T-helper 2 cell treated with Interferon-gamma antibody and Interleukin-4, amounts not matched to agents 5 μg/mL and 100 μg/mL, for 36 hours (primary cell): ENCODE measurements at regions not wholly inside any gene's neighbourhood (a gene's known extent, or its start where the extent isn't known, plus 50 kb on each side); places are given as distances from the start of the nearest gene placed in this dataset.
"Not testable (repeated sequence)": the region's sequence is repeated elsewhere in the genome, so short reads cannot be mapped to it uniquely, and the experiment has no call there.

Experiments
- DNase-seq: peaks from one replicate; pipeline ENCODE4 v3.0.0; 2021; ENCODE audit warnings: low spot score
- H3K27ac Mint-ChIP-seq: one replicate; pipeline ENCODE4 v1.8.0; 2021; ENCODE audit warnings: mild to moderate bottlenecking, mixed read lengths
- H3K27me3 Mint-ChIP-seq: one replicate; pipeline ENCODE4 v1.8.0; 2021; ENCODE audit warnings: low read depth, mixed read lengths
- H3K36me3 Mint-ChIP-seq: one replicate; pipeline ENCODE4 v1.8.0; 2021; ENCODE audit warnings: low read depth, mixed read lengths
- H3K4me1 Mint-ChIP-seq: one replicate; pipeline ENCODE4 v1.8.0; 2021; ENCODE audit warnings: low read depth, mixed read lengths
- H3K4me3 Mint-ChIP-seq: one replicate; pipeline ENCODE4 v1.8.0; 2022; ENCODE audit warnings: mild to moderate bottlenecking, moderate library complexity, mixed read lengths
- H3K9me3 Mint-ChIP-seq: one replicate; pipeline ENCODE4 v1.8.0; 2021; ENCODE audit warnings: mixed read lengths

GRCh38 chr7:156019776-156020565, 207.7 kb upstream of the SHH start:
- Mint-ChIP-seq H3K9me3 (no peaks in the 10 kb centered on the region), H3K4me3 (no peak overlapping the region), H3K4me1 (no peaks in the 10 kb centered on the region), H3K36me3 (no peaks in the 10 kb centered on the region), H3K27ac (no peak overlapping the region), H3K27me3 (no peaks in the 10 kb centered on the region)
- no peak for DNase-seq

GRCh38 chr7:156019308-156019707, 207.0 kb upstream of the SHH start:
- H3K36me3 Mint-ChIP-seq = no peaks in the 10 kb centered on the region

GRCh38 chr7:156017916-156018700, 205.8 kb upstream of the SHH start:
- Mint-ChIP-seq H3K36me3 (no peaks in the 10 kb centered on the region), H3K4me3 (no peak overlapping the region), H3K27ac (no peak overlapping the region), H3K4me1 (peaks cover 6% of the 10 kb centered on the region), H3K27me3 (no peaks in the 10 kb centered on the region), H3K9me3 (peaks cover 6% of the 10 kb centered on the region)
- DNase-seq = no peak

More at GRCh38 chr7:156019308-156019707, 207.0 kb upstream of the SHH start:
- Mint-ChIP-seq H3K9me3 (no peaks in the 10 kb centered on the region), H3K4me1 (peaks cover 2% of the 10 kb centered on the region), H3K27ac (no peak overlapping the region), H3K27me3 (no peaks in the 10 kb centered on the region), H3K4me3 (no peak overlapping the region)
- no peak for DNase-seq

GRCh38 chr7:156017431-156017830, 205.2 kb upstream of the SHH start:
- no peak overlapping the region for H3K27ac Mint-ChIP-seq
- DNase-seq = no peak
- peaks cover 6% of the 10 kb centered on the region for H3K4me1 Mint-ChIP-seq
- no peaks in the 10 kb centered on the region for H3K36me3 Mint-ChIP-seq
- H3K9me3 Mint-ChIP-seq = peaks cover 9% of the 10 kb centered on the region
- no peak overlapping the region for H3K4me3 Mint-ChIP-seq
- no peaks in the 10 kb centered on the region for H3K27me3 Mint-ChIP-seq

GRCh38 chr7:156015237-156016020, 203.2 kb upstream of the SHH start:
- H3K4me3 Mint-ChIP-seq = no peak overlapping the region
- H3K27ac Mint-ChIP-seq = no peak overlapping the region
- H3K9me3 Mint-ChIP-seq = peaks cover 11% of the 10 kb centered on the region
- H3K27me3 Mint-ChIP-seq = no peaks in the 10 kb centered on the region
- H3K4me1 Mint-ChIP-seq = peaks cover 6% of the 10 kb centered on the region
- H3K36me3 Mint-ChIP-seq = no peaks in the 10 kb centered on the region
- DNase-seq = no peak

GRCh38 chr7:156014808-156015207, 202.5 kb upstream of the SHH start:
- Mint-ChIP-seq H3K36me3 (no peaks in the 10 kb centered on the region), H3K4me1 (peaks cover 6% of the 10 kb centered on the region), H3K4me3 (no peak overlapping the region), H3K27ac (no peak overlapping the region), H3K27me3 (peaks cover under 1% of the 10 kb centered on the region), H3K9me3 (peaks cover 17% of the 10 kb centered on the region)
- DNase-seq = no peak

- H3K27me3 Mint-ChIP-seq = peaks cover 2% of the 10 kb centered on the region
- peak overlapping the region; percentile 23 for H3K27ac Mint-ChIP-seq
- peaks cover 20% of the 10 kb centered on the region for H3K9me3 Mint-ChIP-seq
- DNase-seq = no peak
- H3K4me3 Mint-ChIP-seq = no peak overlapping the region
- peaks cover 6% of the 10 kb centered on the region for H3K4me1 Mint-ChIP-seq
- no peaks in the 10 kb centered on the region for H3K36me3 Mint-ChIP-seq
Measured at GRCh38 chr7:156014201-156014600, 201.9 kb upstream of the SHH start.

- H3K4me3 Mint-ChIP-seq = no peak overlapping the region
- no peak overlapping the region for H3K27ac Mint-ChIP-seq
- peaks cover 2% of the 10 kb centered on the region for H3K27me3 Mint-ChIP-seq
- H3K9me3 Mint-ChIP-seq = peaks cover 22% of the 10 kb centered on the region
- peaks cover 6% of the 10 kb centered on the region for H3K4me1 Mint-ChIP-seq
- no peak for DNase-seq
- H3K36me3 Mint-ChIP-seq = no peaks in the 10 kb centered on the region
Measured at GRCh38 chr7:156012412-156012811, 200.1 kb upstream of the SHH start.

GRCh38 chr7:156009569-156009968, 197.3 kb upstream of the SHH start:
- peaks cover 22% of the 10 kb centered on the region for H3K9me3 Mint-ChIP-seq
- H3K27ac Mint-ChIP-seq = no peak overlapping the region
- H3K4me3 Mint-ChIP-seq = no peak overlapping the region
- no peak for DNase-seq
- H3K36me3 Mint-ChIP-seq = no peaks in the 10 kb centered on the region
- H3K4me1 Mint-ChIP-seq = peaks cover 6% of the 10 kb centered on the region
- H3K27me3 Mint-ChIP-seq = peaks cover 2% of the 10 kb centered on the region

GRCh38 chr7:156006876-156007275, 194.6 kb upstream of the SHH start:
- not testable (repeated sequence) for DNase-seq, H3K27ac Mint-ChIP-seq, H3K4me3 Mint-ChIP-seq, H3K4me1 Mint-ChIP-seq, H3K36me3 Mint-ChIP-seq, H3K27me3 Mint-ChIP-seq
- H3K9me3 Mint-ChIP-seq = peaks cover 13% of the 10 kb centered on the region

- H3K27ac Mint-ChIP-seq = no peak overlapping the region
- H3K9me3 Mint-ChIP-seq = peaks cover 13% of the 10 kb centered on the region
- no peak overlapping the region for H3K4me3 Mint-ChIP-seq
- peaks cover 7% of the 10 kb centered on the region for H3K27me3 Mint-ChIP-seq
- H3K36me3 Mint-ChIP-seq = no peaks in the 10 kb centered on the region
- no peaks in the 10 kb centered on the region for H3K4me1 Mint-ChIP-seq
- no peak for DNase-seq
Measured at GRCh38 chr7:156006024-156006423, 193.8 kb upstream of the SHH start.

- DNase-seq = no peak
Measured at GRCh38 chr7:156005202-156005691, 193.0 kb upstream of the SHH start.

GRCh38 chr7:156004265-156005201, 192.3 kb upstream of the SHH start:
- no peaks in the 10 kb centered on the region for H3K36me3 Mint-ChIP-seq
- H3K27me3 Mint-ChIP-seq = peaks cover 9% of the 10 kb centered on the region
- H3K27ac Mint-ChIP-seq = no peak overlapping the region
- DNase-seq = no peak
- peaks cover 3% of the 10 kb centered on the region for H3K9me3 Mint-ChIP-seq
- no peak overlapping the region for H3K4me3 Mint-ChIP-seq
- H3K4me1 Mint-ChIP-seq = no peaks in the 10 kb centered on the region

More at GRCh38 chr7:156005202-156005691, 193.0 kb upstream of the SHH start:
- no peaks in the 10 kb centered on the region for H3K4me1 Mint-ChIP-seq
- H3K4me3 Mint-ChIP-seq = no peak overlapping the region
- peaks cover 10% of the 10 kb centered on the region for H3K27me3 Mint-ChIP-seq
- no peak overlapping the region for H3K27ac Mint-ChIP-seq
- no peaks in the 10 kb centered on the region for H3K36me3 Mint-ChIP-seq
- peaks cover 9% of the 10 kb centered on the region for H3K9me3 Mint-ChIP-seq
